Esophagus muscularis mucosa (tissue), 4 donors: ENCODE measurements at regions not wholly inside any gene's neighbourhood (a gene's known extent, or its start where the extent isn't known, plus 50 kb on each side); places are given as distances from the start of the nearest gene placed in this dataset.

Experiments
- CTCF ChIP-seq, 3 experiments: fragments of 200-600 bp in 2 of 3; fragments of 450-650 bp in 1 of 3; sonication (generic) in 2 of 3; IDR thresholded peaks; one replicate each; pipeline ENCODE4 v1.5.1; 2017 to 2019; ENCODE audit warnings: antibody characterized with exemption in 3 of 3, mild to moderate bottlenecking in 2 of 3, moderate library complexity in 1 of 3
- EP300 ChIP-seq: sonication (generic); formaldehyde crosslinking; IDR thresholded peaks from one replicate; pipeline ENCODE4 v1.6.1; 2017; ENCODE audit warnings: antibody characterized with exemption
- POLR2A ChIP-seq: fragments of 450-650 bp; IDR thresholded peaks from one replicate; pipeline ENCODE4 v1.6.1; 2017; ENCODE audit warnings: antibody characterized with exemption, moderate library complexity, mild to moderate bottlenecking, low read depth

- peak in 1 of 3 experiments; percentile 47 for TF ChIP-seq CTCF (IDR thresholded peaks at IDR 0.05)
- no peak for TF ChIP-seq POLR2A
- no peak for TF ChIP-seq EP300
Observed at GRCh38 chr11:8754241-8754640, 71.6 kb downstream of the RPL27A start.
